Lung (tissue), 11 donors: ENCODE measurements at regions not wholly inside any gene's neighbourhood (a gene's known extent, or its start where the extent isn't known, plus 50 kb on each side); places are given as distances from the start of the nearest gene placed in this dataset.
A peak's percentile ranks its signal among the peaks of the same experiment; 100 is the strongest.

Experiments
- ATAC-seq: fragments of 200-7000 bp; cut with Tn5 transposase; one replicate; pipeline ENCODE4 v1.9.1; 2020; ENCODE audit warnings: moderate number of reproducible peaks; ENCODE audit not compliant: insufficient read depth, low FRiP score
- DNase-seq, 3 donors: peaks; one replicate each; pipeline ENCODE4 v3.0.0-alpha.2; 2013 to 2017
- H3K27ac ChIP-seq, 2 donors: one replicate each; pipeline ENCODE4 v1.5.1; 2013; ENCODE audit warnings: mild to moderate bottlenecking in 2 of 2, moderate library complexity in 2 of 2, control low read depth in 1 of 2, inconsistent platforms in 1 of 2, low read depth in 1 of 2, low read length in 1 of 2
- H3K27me3 ChIP-seq, 3 donors: one replicate each; pipeline ENCODE4 v1.5.1; 2013; ENCODE audit warnings: low read length in 2 of 3; ENCODE audit not compliant: control insufficient read depth in 3 of 3, insufficient read depth in 3 of 3
- H3K36me3 ChIP-seq, 4 donors: one replicate each; pipeline ENCODE4 v1.5.1; 2013; ENCODE audit warnings: low read length in 4 of 4, mild to moderate bottlenecking in 1 of 4, moderate library complexity in 1 of 4; ENCODE audit not compliant: control insufficient read depth in 4 of 4, insufficient read depth in 4 of 4
- H3K4me1 ChIP-seq, 5 donors: one replicate each; pipeline ENCODE4 v1.5.1; 2013; ENCODE audit warnings: low read length in 5 of 5, mild to moderate bottlenecking in 2 of 5, moderate library complexity in 1 of 5; ENCODE audit not compliant: control insufficient read depth in 5 of 5, insufficient read depth in 5 of 5
- H3K4me3 ChIP-seq: one replicate; pipeline ENCODE4 v1.5.1; 2013; ENCODE audit warnings: mild to moderate bottlenecking, control low read depth, moderate library complexity
- H3K9ac ChIP-seq, 2 donors: one replicate each; pipeline ENCODE4 v1.5.1; 2013; ENCODE audit warnings: low read length in 2 of 2, control low read depth in 1 of 2; ENCODE audit not compliant: insufficient read depth in 1 of 2
- H3K9me3 ChIP-seq, 4 donors: one replicate each; pipeline ENCODE4 v1.5.1; 2013; ENCODE audit warnings: low read length in 3 of 4, mild to moderate bottlenecking in 1 of 4, moderate library complexity in 1 of 4; ENCODE audit not compliant: control insufficient read depth in 4 of 4, insufficient read depth in 3 of 4
- WGBS, 2 donors: extraction: QIAGEN DNeasy Blood & Tissue Kit; methylation state at CpG; one replicate each; pipeline ENCODE4 v1.1.7; 2013; 5-methylcytosine and 5-hydroxymethylcytosine counted together
- TF ChIP-seq, protein P1 (sequence below): IDR thresholded peaks from 2 replicates; pipeline ENCODE4 v1.5.1; 2012; ENCODE audit warnings: mild to moderate bottlenecking; ENCODE audit errors: control extremely low read depth, extremely low read depth
- donor health status: control.
- donor health status: control.
- donor health status: Bipolar disorder and iron deficiency.
- donor health status: healthy.
- donor health status: DM: yes; HTN: yes; CAD: no.

DNA sequence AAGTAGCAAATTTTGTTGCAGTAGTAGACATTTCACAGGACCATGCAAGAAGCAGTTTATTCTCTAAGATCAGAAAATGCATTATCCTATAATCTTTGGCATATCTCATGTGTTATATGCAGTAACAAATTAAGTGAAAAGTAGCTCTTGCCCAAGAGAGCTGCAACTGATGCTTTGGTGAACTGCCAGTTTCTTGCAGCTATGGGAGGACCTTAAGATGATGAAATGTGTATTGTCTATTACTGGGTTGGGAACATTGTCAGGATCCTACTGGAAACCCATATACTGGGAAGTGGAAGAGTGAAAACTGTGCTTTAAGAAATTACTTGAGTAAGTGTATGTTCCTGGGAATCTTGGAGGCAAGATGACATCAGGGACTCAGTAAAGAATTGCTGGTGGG is 238.8 kb downstream of the DACT1 start:
- H3K4me1 ChIP-seq = peaks cover 0 to 38% (median 2%) of the 10 kb centered on the region in 5 donors
- DNase-seq = peak; percentile 69 to 95 (median 88)
- TF ChIP-seq, protein P1, sequence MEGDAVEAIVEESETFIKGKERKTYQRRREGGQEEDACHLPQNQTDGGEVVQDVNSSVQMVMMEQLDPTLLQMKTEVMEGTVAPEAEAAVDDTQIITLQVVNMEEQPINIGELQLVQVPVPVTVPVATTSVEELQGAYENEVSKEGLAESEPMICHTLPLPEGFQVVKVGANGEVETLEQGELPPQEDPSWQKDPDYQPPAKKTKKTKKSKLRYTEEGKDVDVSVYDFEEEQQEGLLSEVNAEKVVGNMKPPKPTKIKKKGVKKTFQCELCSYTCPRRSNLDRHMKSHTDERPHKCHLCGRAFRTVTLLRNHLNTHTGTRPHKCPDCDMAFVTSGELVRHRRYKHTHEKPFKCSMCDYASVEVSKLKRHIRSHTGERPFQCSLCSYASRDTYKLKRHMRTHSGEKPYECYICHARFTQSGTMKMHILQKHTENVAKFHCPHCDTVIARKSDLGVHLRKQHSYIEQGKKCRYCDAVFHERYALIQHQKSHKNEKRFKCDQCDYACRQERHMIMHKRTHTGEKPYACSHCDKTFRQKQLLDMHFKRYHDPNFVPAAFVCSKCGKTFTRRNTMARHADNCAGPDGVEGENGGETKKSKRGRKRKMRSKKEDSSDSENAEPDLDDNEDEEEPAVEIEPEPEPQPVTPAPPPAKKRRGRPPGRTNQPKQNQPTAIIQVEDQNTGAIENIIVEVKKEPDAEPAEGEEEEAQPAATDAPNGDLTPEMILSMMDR = no peak
- no peaks in the 10 kb centered on the region for H3K9me3 ChIP-seq
- no peak overlapping the region for H3K9ac ChIP-seq
- no peak for ATAC-seq
- no peak overlapping the region for H3K4me3 ChIP-seq
- no peaks in the 10 kb centered on the region for H3K36me3 ChIP-seq
- no peak overlapping the region for H3K27ac ChIP-seq
- no peaks in the 10 kb centered on the region for H3K27me3 ChIP-seq

DNA sequence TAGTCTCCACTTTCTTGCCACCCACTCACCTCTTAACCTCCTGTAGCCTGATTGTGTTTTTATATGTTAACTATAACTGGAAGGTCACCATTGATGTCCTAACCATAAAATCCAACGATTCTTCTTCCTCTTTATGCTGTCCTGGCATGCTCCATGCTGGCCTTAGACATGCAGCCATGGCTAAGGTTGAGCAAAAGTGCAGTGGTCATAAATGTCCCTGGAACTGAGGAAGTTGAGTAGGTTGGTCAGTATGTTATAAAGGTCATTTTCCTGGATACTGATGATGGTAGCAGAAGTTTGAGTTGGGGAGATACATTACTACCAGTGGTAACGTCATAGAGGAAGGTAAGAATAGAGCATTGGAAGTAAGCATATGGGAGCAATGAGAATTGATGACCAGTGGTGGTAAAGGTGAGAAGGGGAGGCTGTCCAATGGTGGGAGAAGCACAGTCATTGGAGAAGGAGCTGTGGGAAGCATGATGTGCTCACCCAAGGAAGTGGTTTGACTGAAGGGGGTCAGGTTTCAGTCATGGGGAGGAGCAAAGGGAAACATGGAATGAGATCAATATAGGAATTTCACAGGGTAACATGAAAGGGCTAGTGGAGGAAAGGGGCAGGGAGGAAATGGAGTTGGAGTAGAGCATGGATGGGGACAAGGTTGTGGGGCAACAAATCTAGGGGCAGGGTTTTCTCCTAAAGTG is 240.8 kb downstream of the DACT1 start:
- H3K4me1 ChIP-seq = peaks cover 0 to 30% (median 0%) of the 10 kb centered on the region in 5 donors
- 68 to 71% methylated on average over 2 of the region's 2 CpGs for WGBS, 2 donors

GRCh38 chr14:58881433-58881832 is 243.7 kb downstream of the DACT1 start:
- DNase-seq (no peak), ATAC-seq (no peak)
- WGBS, 2 donors = 88 to 94% methylated on average over 1 of the region's 1 CpG
- no peak overlapping the region for H3K27ac ChIP-seq
- no peak overlapping the region for H3K4me3 ChIP-seq
- H3K9me3 ChIP-seq = no peaks in the 10 kb centered on the region
- TF ChIP-seq, protein P1 = no peak
- H3K36me3 ChIP-seq = no peaks in the 10 kb centered on the region
- peaks cover 0 to 18% (median 0%) of the 10 kb centered on the region in 5 donors for H3K4me1 ChIP-seq
- H3K27me3 ChIP-seq = no peaks in the 10 kb centered on the region
- no peak overlapping the region for H3K9ac ChIP-seq

More for the DNA sequence above, 240.8 kb downstream of the DACT1 start:
- Histone ChIP-seq H3K4me3 (no peak overlapping the region), H3K27me3 (no peaks in the 10 kb centered on the region), H3K9ac (no peak overlapping the region), H3K36me3 (no peaks in the 10 kb centered on the region), H3K9me3 (no peaks in the 10 kb centered on the region), H3K27ac (no peak overlapping the region)
- TF ChIP-seq, protein P1 = no peak
- no peak for ATAC-seq
- no peak for DNase-seq
